ENCODE measurements at regions not wholly inside any gene's neighbourhood (a gene's known extent, or its start where the extent isn't known, plus 50 kb on each side); places are given as distances from the start of the nearest gene placed in this dataset.

GRCh38 chr19:27881213-27881612 is 1331.7 kb downstream of the UQCRFS1 start:
- TF ChIP-seq EZH2 (IDR thresholded peaks at IDR 0.05; ENCODE audit: borderline replicate concordance, low read depth, low read length, poor library complexity, severe bottlenecking) (no peak), CTCF (conservative IDR thresholded peaks at IDR 0.05; ENCODE audit: low read depth, low read length) (no peak)
